Anterior cingulate cortex (tissue), 58 donors: ENCODE measurements at regions not wholly inside any gene's neighbourhood (a gene's known extent, or its start where the extent isn't known, plus 50 kb on each side); places are given as distances from the start of the nearest gene placed in this dataset.
A peak's percentile ranks its signal among the peaks of the same experiment; 100 is the strongest.
"Not testable (repeated sequence)": the region's sequence is repeated elsewhere in the genome, so short reads cannot be mapped to it uniquely, and the experiment has no call there.

Experiments used
- DNase-seq, 58 donors: peaks; one replicate each; lab custom pipeline; 2025; lab: John Stamatoyannopoulos, UW

GRCh38 chr3:16704941-16705340, 99.7 kb upstream of the DAZL start:
- DNase-seq = no peak

GRCh38 chr3:16707260-16707659, 102.0 kb upstream of the DAZL start:
- no peak for DNase-seq

- DNase-seq = no peak
These were observed 103.1 kb upstream of the DAZL start for GRCh38 chr3:16708285-16708684.

GRCh38 chr3:16711691-16712090, 106.5 kb upstream of the DAZL start:
- DNase-seq = not testable (repeated sequence)

GRCh38 chr3:16715281-16715680, 110.1 kb upstream of the DAZL start:
- DNase-seq = no peak

GRCh38 chr3:16719426-16719825, 114.2 kb upstream of the DAZL start:
- DNase-seq = no peak

- DNase-seq = no peak
These were observed 115.2 kb upstream of the DAZL start for GRCh38 chr3:16720367-16720940.

- no peak for DNase-seq
These were observed 116.3 kb upstream of the DAZL start for GRCh38 chr3:16721494-16721893.

GRCh38 chr3:16723978-16724377, 118.8 kb upstream of the DAZL start:
- DNase-seq = peak in 3 of 58 donors; percentile 7 to 34 (median 15)

GRCh38 chr3:16724487-16724886, 119.3 kb upstream of the DAZL start:
- DNase-seq = no peak

GRCh38 chr3:16725972-16726371, 120.7 kb upstream of the DAZL start:
- no peak for DNase-seq

- no peak for DNase-seq
These were observed 123.8 kb upstream of the DAZL start for GRCh38 chr3:16728770-16729745.

GRCh38 chr3:16738451-16738850, 133.2 kb upstream of the DAZL start:
- DNase-seq = no peak

GRCh38 chr3:16739541-16740105, 134.4 kb upstream of the DAZL start:
- no peak for DNase-seq

- no peak for DNase-seq
These were observed 135.3 kb upstream of the DAZL start for GRCh38 chr3:16740515-16740914.

GRCh38 chr3:16741103-16741758, 136.0 kb upstream of the DAZL start:
- DNase-seq = no peak

- DNase-seq = no peak
These were observed 136.7 kb upstream of the DAZL start for GRCh38 chr3:16741890-16742289.

GRCh38 chr3:16743276-16743675, 138.1 kb upstream of the DAZL start:
- no peak for DNase-seq

GRCh38 chr3:16759227-16759903, 125.4 kb upstream of the PLCL2 start:
- DNase-seq = no peak

- no peak for DNase-seq
These were observed 123.2 kb upstream of the PLCL2 start for GRCh38 chr3:16761571-16761970.
